Osteocyte (in vitro differentiated cells): ENCODE measurements at regions not wholly inside any gene's neighbourhood (a gene's known extent, or its start where the extent isn't known, plus 50 kb on each side); places are given as distances from the start of the nearest gene placed in this dataset.
"Not testable (repeated sequence)": the region's sequence is repeated elsewhere in the genome, so short reads cannot be mapped to it uniquely, and the experiment has no call there.

Experiments used
- DNase-seq: peaks from one replicate; pipeline ENCODE4 v3.0.0; 2021; ENCODE audit warnings: mixed read lengths; ENCODE audit not compliant: unreplicated experiment; ENCODE audit errors: extremely low spot score
- H3K27ac Mint-ChIP-seq: one replicate; pipeline ENCODE4 v1.8.0; 2021; ENCODE audit warnings: mild to moderate bottlenecking, mixed read lengths; ENCODE audit not compliant: unreplicated experiment
- H3K27me3 Mint-ChIP-seq: one replicate; pipeline ENCODE4 v1.8.0; 2021; ENCODE audit warnings: mixed read lengths; ENCODE audit not compliant: unreplicated experiment
- H3K36me3 Mint-ChIP-seq: one replicate; pipeline ENCODE4 v1.8.0; 2021; ENCODE audit warnings: mixed read lengths; ENCODE audit not compliant: unreplicated experiment
- H3K4me1 Mint-ChIP-seq: one replicate; pipeline ENCODE4 v1.8.0; 2021; ENCODE audit warnings: mixed read lengths; ENCODE audit not compliant: unreplicated experiment
- H3K4me3 Mint-ChIP-seq: one replicate; pipeline ENCODE4 v1.8.0; 2021; ENCODE audit warnings: mild to moderate bottlenecking, moderate library complexity, mixed read lengths; ENCODE audit not compliant: unreplicated experiment
- H3K9me3 Mint-ChIP-seq: one replicate; pipeline ENCODE4 v1.8.0; 2021; ENCODE audit warnings: mixed read lengths; ENCODE audit not compliant: unreplicated experiment
- CTCF ChIP-seq: fragments of 200-600 bp; sonication (generic); IDR thresholded peaks from 2 replicates; pipeline ENCODE4 v1.5.0; 2021; ENCODE audit warnings: antibody characterized with exemption, mild to moderate bottlenecking, moderate library complexity

- Mint-ChIP-seq H3K4me3 (no peak overlapping the region), H3K27ac (no peak overlapping the region), H3K36me3 (no peaks in the 10 kb centered on the region), H3K27me3 (no peaks in the 10 kb centered on the region), H3K9me3 (no peaks in the 10 kb centered on the region), H3K4me1 (peaks cover 16% of the 10 kb centered on the region)
- DNase-seq, result no peak
- TF ChIP-seq CTCF, result no peak
Observed at GRCh38 chr7:66741-67140, 125.6 kb upstream of the FAM20C start.

GRCh38 chr7:67661-68395, 124.5 kb upstream of the FAM20C start:
- no peak for TF ChIP-seq CTCF
- no peaks in the 10 kb centered on the region for H3K9me3 Mint-ChIP-seq
- no peak for DNase-seq
- H3K36me3 Mint-ChIP-seq, result no peaks in the 10 kb centered on the region
- no peak overlapping the region for H3K27ac Mint-ChIP-seq
- H3K4me1 Mint-ChIP-seq, result peaks cover 16% of the 10 kb centered on the region
- no peaks in the 10 kb centered on the region for H3K27me3 Mint-ChIP-seq
- H3K4me3 Mint-ChIP-seq, result no peak overlapping the region

GRCh38 chr7:68629-69028, 123.7 kb upstream of the FAM20C start:
- H3K4me1 Mint-ChIP-seq, result peaks cover 13% of the 10 kb centered on the region
- no peaks in the 10 kb centered on the region for H3K27me3 Mint-ChIP-seq
- no peaks in the 10 kb centered on the region for H3K9me3 Mint-ChIP-seq
- DNase-seq, result no peak
- no peak overlapping the region for H3K4me3 Mint-ChIP-seq
- H3K27ac Mint-ChIP-seq, result no peak overlapping the region
- H3K36me3 Mint-ChIP-seq, result no peaks in the 10 kb centered on the region
- no peak for TF ChIP-seq CTCF

- H3K27me3 Mint-ChIP-seq, H3K9me3 Mint-ChIP-seq, H3K36me3 Mint-ChIP-seq, H3K4me3 Mint-ChIP-seq, DNase-seq, H3K27ac Mint-ChIP-seq, H3K4me1 Mint-ChIP-seq: not testable (repeated sequence)
Observed at GRCh38 chr7:69052-69451, 123.3 kb upstream of the FAM20C start.

GRCh38 chr7:69499-70123, 122.8 kb upstream of the FAM20C start:
- not testable (repeated sequence) for H3K4me3 Mint-ChIP-seq, H3K27ac Mint-ChIP-seq, H3K27me3 Mint-ChIP-seq, DNase-seq, H3K36me3 Mint-ChIP-seq, H3K4me1 Mint-ChIP-seq, H3K9me3 Mint-ChIP-seq

GRCh38 chr7:70207-70606, 122.2 kb upstream of the FAM20C start:
- not testable (repeated sequence) for H3K36me3 Mint-ChIP-seq, H3K27ac Mint-ChIP-seq, DNase-seq, H3K4me3 Mint-ChIP-seq, H3K27me3 Mint-ChIP-seq, H3K9me3 Mint-ChIP-seq, H3K4me1 Mint-ChIP-seq

- not testable (repeated sequence) for H3K27me3 Mint-ChIP-seq, DNase-seq, H3K36me3 Mint-ChIP-seq, H3K4me3 Mint-ChIP-seq, H3K9me3 Mint-ChIP-seq, H3K27ac Mint-ChIP-seq, H3K4me1 Mint-ChIP-seq
Observed at GRCh38 chr7:70989-71388, 121.4 kb upstream of the FAM20C start.

GRCh38 chr7:72266-73057, 119.9 kb upstream of the FAM20C start:
- H3K27me3 Mint-ChIP-seq, H3K9me3 Mint-ChIP-seq, H3K36me3 Mint-ChIP-seq, H3K4me1 Mint-ChIP-seq, H3K27ac Mint-ChIP-seq, H3K4me3 Mint-ChIP-seq, DNase-seq: not testable (repeated sequence)

GRCh38 chr7:73058-73331, 119.4 kb upstream of the FAM20C start:
- DNase-seq, H3K27me3 Mint-ChIP-seq, H3K4me1 Mint-ChIP-seq, H3K36me3 Mint-ChIP-seq, H3K4me3 Mint-ChIP-seq, H3K27ac Mint-ChIP-seq, H3K9me3 Mint-ChIP-seq: not testable (repeated sequence)
